Spleen (tissue), 7 donors: ENCODE measurements at regions not wholly inside any gene's neighbourhood (a gene's known extent, or its start where the extent isn't known, plus 50 kb on each side); places are given as distances from the start of the nearest gene placed in this dataset.

Experiments used
- POLR2A ChIP-seq, 3 donors: fragments of 450-650 bp; IDR thresholded peaks; one replicate each; pipeline ENCODE4 v1.5.1; 2017; ENCODE audit warnings: antibody characterized with exemption in 3 of 3, mild to moderate bottlenecking in 1 of 3
- POLR2AphosphoS5 ChIP-seq, 3 donors: sonication (generic); formaldehyde crosslinking; IDR thresholded peaks; one replicate each; pipeline ENCODE4 v1.5.1; 2017; ENCODE audit warnings: antibody characterized with exemption in 3 of 3
- TF ChIP-seq, protein P1 (sequence below), 11 experiments: fragments of 200-600 bp in 7 of 11; fragments of 450-650 bp in 4 of 11; sonication (generic) in 4 of 11; IDR thresholded peaks in 8 of 11; conservative IDR thresholded peaks in 3 of 11; 1 replicate in 7 of 11; 2 replicates in 4 of 11; pipeline versions ENCODE4 v1.4.0 to v1.8.0; 2016 to 2021; ENCODE audit warnings: antibody characterized with exemption in 11 of 11, inconsistent platforms in 4 of 11, mild to moderate bottlenecking in 1 of 11
- donor health status: DM: no; HTN: no; CAD: no; lungs with moderate emphysema.
- donor health status: DM: no; HTN: no; CAD: no.
- donor health status: DM: no; HTN: no; CAD: no.

DNA sequence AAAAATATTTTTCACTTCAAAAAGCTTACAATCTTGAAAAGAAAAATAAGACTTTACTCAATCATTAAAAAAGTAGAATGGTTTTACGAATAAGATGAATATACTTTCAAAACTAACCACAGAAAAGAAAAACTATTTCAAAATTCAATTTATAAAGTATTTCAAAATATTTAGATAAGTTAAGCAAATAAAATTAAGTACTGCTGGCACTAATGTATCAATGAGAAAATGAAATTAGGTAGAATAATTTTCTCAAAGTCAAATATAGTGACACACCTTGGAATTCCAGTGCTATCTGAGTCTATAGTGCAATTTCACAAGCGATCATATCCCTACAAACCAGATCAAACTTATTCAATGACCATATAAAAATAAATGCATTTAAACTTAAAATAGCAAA lies 109.8 kb upstream of the SEMA3A start:
- TF ChIP-seq, protein P1, sequence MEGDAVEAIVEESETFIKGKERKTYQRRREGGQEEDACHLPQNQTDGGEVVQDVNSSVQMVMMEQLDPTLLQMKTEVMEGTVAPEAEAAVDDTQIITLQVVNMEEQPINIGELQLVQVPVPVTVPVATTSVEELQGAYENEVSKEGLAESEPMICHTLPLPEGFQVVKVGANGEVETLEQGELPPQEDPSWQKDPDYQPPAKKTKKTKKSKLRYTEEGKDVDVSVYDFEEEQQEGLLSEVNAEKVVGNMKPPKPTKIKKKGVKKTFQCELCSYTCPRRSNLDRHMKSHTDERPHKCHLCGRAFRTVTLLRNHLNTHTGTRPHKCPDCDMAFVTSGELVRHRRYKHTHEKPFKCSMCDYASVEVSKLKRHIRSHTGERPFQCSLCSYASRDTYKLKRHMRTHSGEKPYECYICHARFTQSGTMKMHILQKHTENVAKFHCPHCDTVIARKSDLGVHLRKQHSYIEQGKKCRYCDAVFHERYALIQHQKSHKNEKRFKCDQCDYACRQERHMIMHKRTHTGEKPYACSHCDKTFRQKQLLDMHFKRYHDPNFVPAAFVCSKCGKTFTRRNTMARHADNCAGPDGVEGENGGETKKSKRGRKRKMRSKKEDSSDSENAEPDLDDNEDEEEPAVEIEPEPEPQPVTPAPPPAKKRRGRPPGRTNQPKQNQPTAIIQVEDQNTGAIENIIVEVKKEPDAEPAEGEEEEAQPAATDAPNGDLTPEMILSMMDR (IDR thresholded peaks at IDR 0.05 in 8 of 11, conservative IDR thresholded peaks at IDR 0.05 in 3 of 11) = no peak
- no peak for TF ChIP-seq POLR2A (IDR thresholded peaks at IDR 0.05)
- no peak for TF ChIP-seq POLR2AphosphoS5 (IDR thresholded peaks at IDR 0.05)
